ENCODE measurements at regions not wholly inside any gene's neighbourhood (a gene's known extent, or its start where the extent isn't known, plus 50 kb on each side); places are given as distances from the start of the nearest gene placed in this dataset.

DNA sequence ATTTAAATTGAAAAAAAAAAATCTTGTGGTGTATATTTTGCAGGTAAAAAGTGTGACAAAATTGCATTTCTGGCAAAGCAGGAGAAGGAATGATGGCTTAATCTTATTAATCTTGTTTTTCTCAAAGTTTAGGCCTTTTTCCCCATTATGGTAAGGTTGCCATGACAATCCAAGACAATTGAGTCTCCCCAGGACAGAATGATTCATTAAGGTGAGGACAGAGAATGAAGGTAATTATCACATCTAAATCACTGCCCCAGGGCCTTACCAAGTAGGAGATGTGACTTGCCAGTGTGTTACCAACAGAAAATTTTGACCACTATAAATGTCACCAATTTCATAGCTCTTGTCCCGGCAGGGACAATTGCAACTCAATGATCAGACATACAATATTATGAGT lies 439.2 kb downstream of the DNAH5 start:
- DNase-seq (ENCODE audit: low spot score) (no peak), ATAC-seq (no peak)
- TF ChIP-seq, protein P1, sequence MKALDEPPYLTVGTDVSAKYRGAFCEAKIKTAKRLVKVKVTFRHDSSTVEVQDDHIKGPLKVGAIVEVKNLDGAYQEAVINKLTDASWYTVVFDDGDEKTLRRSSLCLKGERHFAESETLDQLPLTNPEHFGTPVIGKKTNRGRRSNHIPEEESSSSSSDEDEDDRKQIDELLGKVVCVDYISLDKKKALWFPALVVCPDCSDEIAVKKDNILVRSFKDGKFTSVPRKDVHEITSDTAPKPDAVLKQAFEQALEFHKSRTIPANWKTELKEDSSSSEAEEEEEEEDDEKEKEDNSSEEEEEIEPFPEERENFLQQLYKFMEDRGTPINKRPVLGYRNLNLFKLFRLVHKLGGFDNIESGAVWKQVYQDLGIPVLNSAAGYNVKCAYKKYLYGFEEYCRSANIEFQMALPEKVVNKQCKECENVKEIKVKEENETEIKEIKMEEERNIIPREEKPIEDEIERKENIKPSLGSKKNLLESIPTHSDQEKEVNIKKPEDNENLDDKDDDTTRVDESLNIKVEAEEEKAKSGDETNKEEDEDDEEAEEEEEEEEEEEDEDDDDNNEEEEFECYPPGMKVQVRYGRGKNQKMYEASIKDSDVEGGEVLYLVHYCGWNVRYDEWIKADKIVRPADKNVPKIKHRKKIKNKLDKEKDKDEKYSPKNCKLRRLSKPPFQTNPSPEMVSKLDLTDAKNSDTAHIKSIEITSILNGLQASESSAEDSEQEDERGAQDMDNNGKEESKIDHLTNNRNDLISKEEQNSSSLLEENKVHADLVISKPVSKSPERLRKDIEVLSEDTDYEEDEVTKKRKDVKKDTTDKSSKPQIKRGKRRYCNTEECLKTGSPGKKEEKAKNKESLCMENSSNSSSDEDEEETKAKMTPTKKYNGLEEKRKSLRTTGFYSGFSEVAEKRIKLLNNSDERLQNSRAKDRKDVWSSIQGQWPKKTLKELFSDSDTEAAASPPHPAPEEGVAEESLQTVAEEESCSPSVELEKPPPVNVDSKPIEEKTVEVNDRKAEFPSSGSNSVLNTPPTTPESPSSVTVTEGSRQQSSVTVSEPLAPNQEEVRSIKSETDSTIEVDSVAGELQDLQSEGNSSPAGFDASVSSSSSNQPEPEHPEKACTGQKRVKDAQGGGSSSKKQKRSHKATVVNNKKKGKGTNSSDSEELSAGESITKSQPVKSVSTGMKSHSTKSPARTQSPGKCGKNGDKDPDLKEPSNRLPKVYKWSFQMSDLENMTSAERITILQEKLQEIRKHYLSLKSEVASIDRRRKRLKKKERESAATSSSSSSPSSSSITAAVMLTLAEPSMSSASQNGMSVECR (CRISPR knock-in tag; IDR thresholded peaks at IDR 0.05; ENCODE audit: borderline replicate concordance) = no peak
- TF ChIP-seq, protein P2, sequence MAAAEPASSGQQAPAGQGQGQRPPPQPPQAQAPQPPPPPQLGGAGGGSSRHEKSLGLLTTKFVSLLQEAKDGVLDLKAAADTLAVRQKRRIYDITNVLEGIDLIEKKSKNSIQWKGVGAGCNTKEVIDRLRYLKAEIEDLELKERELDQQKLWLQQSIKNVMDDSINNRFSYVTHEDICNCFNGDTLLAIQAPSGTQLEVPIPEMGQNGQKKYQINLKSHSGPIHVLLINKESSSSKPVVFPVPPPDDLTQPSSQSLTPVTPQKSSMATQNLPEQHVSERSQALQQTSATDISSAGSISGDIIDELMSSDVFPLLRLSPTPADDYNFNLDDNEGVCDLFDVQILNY (CRISPR knock-in tag; IDR thresholded peaks at IDR 0.05) = no peak
- TF ChIP-seq TEAD4 (CRISPR knock-in tag; IDR thresholded peaks at IDR 0.05) (no peak), GTF2I (CRISPR knock-in tag; conservative IDR thresholded peaks at IDR 0.05) (no peak), ELF4 (CRISPR knock-in tag; IDR thresholded peaks at IDR 0.05; ENCODE audit: low read depth) (no peak), TP53 (CRISPR knock-in tag; IDR thresholded peaks at IDR 0.05) (no peak), ZNF263 (CRISPR knock-in tag; IDR thresholded peaks at IDR 0.05; ENCODE audit: low read depth) (no peak), ZNF121 (CRISPR knock-in tag; IDR thresholded peaks at IDR 0.05) (no peak), GABPB1 (CRISPR knock-in tag; IDR thresholded peaks at IDR 0.05) (no peak), ZBTB21 (CRISPR knock-in tag; IDR thresholded peaks at IDR 0.05; ENCODE audit: borderline replicate concordance) (no peak), HMGA2 (CRISPR knock-in tag; IDR thresholded peaks at IDR 0.05) (no peak), ZNF423 (CRISPR knock-in tag; IDR thresholded peaks at IDR 0.05) (no peak), ZNF416 (CRISPR knock-in tag; IDR thresholded peaks at IDR 0.05) (no peak), CREM (CRISPR knock-in tag; IDR thresholded peaks at IDR 0.05) (no peak)
- Mint-ChIP-seq H3K9me3 (no peaks in the 10 kb centered on the region), H3K4me1 (peaks cover 7% of the 10 kb centered on the region; the same call in 1 of the 2 replicates), H3K27me3 (ENCODE audit: low read depth) (peaks cover 4% of the 10 kb centered on the region), H3K27ac (no peak overlapping the region), H3K4me3 (no peak overlapping the region), H3K36me3 (no peaks in the 10 kb centered on the region)
- ChIA-PET CTCF (interaction anchor here (0.8 kb wide), 1 partner anchor 452 kb away, joined by 3 read pairs; no protein-coding TSS in a partner anchor), POLR2A (no interaction called here)

DNA sequence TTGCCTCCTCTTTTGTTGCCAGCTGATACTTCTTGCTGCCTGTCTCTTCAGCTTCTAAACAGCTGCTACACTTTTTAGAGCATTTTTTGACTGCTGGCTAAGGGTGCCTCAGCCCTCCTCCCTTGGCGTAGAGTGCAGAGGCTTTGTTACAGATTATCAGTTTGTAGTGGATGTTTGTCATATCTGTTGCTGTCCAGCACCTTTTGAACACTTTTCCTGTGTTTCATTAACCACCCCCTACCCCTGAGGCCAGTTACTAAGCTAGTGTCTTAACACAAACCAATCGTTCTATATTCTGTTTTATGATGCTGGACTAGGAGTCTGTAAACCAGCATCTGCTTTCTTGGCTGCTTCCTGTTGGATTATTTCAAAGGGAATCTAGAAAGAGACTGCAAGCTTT lies 441.5 kb downstream of the DNAH5 start:
- no peak for ATAC-seq
- DNase-seq (ENCODE audit: low spot score) = no peak
- ChIA-PET CTCF (no interaction called here), POLR2A (no interaction called here)
- H3K27me3 Mint-ChIP-seq (ENCODE audit: low read depth) = peaks cover 4% of the 10 kb centered on the region
- H3K9me3 Mint-ChIP-seq = no peaks in the 10 kb centered on the region
- no peaks in the 10 kb centered on the region for H3K36me3 Mint-ChIP-seq
- no peak overlapping the region for H3K4me3 Mint-ChIP-seq
- no peak overlapping the region for H3K27ac Mint-ChIP-seq
- H3K4me1 Mint-ChIP-seq = peaks cover 7% of the 10 kb centered on the region; the same call in 1 of the 2 replicates
- TF ChIP-seq NR1H2 (CRISPR knock-in tag; IDR thresholded peaks at IDR 0.05) (no peak), ZNF396 (CRISPR knock-in tag; IDR thresholded peaks at IDR 0.05; ENCODE audit: borderline replicate concordance) (no peak), RELA (CRISPR knock-in tag; IDR thresholded peaks at IDR 0.05; ENCODE audit: borderline replicate concordance) (no peak), NR3C1 (CRISPR knock-in tag; conservative IDR thresholded peaks at IDR 0.05; ENCODE audit: low read depth) (no peak), MXD4 (CRISPR knock-in tag; IDR thresholded peaks at IDR 0.05; ENCODE audit: borderline replicate concordance) (no peak), ZNF232 (CRISPR knock-in tag; IDR thresholded peaks at IDR 0.05) (no peak)
- TF ChIP-seq, protein P3, sequence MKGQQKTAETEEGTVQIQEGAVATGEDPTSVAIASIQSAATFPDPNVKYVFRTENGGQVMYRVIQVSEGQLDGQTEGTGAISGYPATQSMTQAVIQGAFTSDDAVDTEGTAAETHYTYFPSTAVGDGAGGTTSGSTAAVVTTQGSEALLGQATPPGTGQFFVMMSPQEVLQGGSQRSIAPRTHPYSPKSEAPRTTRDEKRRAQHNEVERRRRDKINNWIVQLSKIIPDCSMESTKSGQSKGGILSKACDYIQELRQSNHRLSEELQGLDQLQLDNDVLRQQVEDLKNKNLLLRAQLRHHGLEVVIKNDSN (CRISPR knock-in tag; IDR thresholded peaks at IDR 0.05) = no peak
- TF ChIP-seq, protein P4, sequence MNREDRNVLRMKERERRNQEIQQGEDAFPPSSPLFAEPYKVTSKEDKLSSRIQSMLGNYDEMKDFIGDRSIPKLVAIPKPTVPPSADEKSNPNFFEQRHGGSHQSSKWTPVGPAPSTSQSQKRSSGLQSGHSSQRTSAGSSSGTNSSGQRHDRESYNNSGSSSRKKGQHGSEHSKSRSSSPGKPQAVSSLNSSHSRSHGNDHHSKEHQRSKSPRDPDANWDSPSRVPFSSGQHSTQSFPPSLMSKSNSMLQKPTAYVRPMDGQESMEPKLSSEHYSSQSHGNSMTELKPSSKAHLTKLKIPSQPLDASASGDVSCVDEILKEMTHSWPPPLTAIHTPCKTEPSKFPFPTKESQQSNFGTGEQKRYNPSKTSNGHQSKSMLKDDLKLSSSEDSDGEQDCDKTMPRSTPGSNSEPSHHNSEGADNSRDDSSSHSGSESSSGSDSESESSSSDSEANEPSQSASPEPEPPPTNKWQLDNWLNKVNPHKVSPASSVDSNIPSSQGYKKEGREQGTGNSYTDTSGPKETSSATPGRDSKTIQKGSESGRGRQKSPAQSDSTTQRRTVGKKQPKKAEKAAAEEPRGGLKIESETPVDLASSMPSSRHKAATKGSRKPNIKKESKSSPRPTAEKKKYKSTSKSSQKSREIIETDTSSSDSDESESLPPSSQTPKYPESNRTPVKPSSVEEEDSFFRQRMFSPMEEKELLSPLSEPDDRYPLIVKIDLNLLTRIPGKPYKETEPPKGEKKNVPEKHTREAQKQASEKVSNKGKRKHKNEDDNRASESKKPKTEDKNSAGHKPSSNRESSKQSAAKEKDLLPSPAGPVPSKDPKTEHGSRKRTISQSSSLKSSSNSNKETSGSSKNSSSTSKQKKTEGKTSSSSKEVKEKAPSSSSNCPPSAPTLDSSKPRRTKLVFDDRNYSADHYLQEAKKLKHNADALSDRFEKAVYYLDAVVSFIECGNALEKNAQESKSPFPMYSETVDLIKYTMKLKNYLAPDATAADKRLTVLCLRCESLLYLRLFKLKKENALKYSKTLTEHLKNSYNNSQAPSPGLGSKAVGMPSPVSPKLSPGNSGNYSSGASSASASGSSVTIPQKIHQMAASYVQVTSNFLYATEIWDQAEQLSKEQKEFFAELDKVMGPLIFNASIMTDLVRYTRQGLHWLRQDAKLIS (CRISPR knock-in tag; IDR thresholded peaks at IDR 0.05; ENCODE audit: borderline replicate concordance) = no peak
- TF ChIP-seq, protein P5, sequence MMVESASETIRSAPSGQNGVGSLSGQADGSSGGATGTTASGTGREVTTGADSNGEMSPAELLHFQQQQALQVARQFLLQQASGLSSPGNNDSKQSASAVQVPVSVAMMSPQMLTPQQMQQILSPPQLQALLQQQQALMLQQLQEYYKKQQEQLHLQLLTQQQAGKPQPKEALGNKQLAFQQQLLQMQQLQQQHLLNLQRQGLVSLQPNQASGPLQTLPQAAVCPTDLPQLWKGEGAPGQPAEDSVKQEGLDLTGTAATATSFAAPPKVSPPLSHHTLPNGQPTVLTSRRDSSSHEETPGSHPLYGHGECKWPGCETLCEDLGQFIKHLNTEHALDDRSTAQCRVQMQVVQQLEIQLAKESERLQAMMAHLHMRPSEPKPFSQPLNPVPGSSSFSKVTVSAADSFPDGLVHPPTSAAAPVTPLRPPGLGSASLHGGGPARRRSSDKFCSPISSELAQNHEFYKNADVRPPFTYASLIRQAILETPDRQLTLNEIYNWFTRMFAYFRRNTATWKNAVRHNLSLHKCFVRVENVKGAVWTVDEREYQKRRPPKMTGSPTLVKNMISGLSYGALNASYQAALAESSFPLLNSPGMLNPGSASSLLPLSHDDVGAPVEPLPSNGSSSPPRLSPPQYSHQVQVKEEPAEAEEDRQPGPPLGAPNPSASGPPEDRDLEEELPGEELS (CRISPR knock-in tag; IDR thresholded peaks at IDR 0.05) = no peak
- TF ChIP-seq, protein P6, sequence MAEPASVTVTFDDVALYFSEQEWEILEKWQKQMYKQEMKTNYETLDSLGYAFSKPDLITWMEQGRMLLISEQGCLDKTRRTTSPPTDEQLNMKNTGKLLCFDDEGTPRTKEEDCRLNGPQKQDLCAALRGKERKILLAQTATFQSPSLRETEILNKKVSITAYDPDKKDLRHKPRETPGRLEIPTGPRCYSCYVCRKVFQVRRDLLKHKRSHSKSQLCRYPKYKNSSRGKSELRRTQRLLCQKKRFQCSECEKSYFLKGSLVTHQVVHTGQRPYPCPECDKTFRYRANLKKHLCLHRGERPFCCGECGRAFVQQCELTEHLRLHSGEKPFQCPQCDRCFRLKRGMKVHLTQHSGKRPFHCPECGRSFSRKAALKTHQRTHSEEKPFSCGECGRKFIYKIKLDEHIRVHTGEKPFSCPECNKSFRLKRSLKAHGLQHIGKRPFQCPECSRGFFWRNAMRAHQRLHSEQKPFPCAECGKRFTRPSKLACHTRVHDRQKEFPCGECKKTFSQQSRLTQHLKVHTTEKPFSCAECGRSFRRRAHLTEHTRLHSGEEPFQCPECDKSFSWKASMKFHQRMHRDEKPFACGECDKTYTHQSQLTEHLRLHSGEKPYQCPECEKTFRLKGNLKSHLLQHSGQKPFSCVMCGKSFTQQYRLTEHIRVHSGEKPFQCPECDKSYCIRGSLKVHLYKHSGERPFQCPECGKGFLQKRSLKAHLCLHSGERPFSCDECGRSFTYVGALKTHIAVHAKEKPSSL (CRISPR knock-in tag; conservative IDR thresholded peaks at IDR 0.05) = no peak

Data from WTC11 (cell line).